Heart right ventricle (tissue), 16 donors: ENCODE measurements at regions not wholly inside any gene's neighbourhood (a gene's known extent, or its start where the extent isn't known, plus 50 kb on each side); places are given as distances from the start of the nearest gene placed in this dataset.

ENCODE experiments used
- ATAC-seq, 8 donors: fragments of 200-7000 bp; cut with Tn5 transposase; one replicate each; pipeline ENCODE4 v1.9.1; 2020; ENCODE audit warnings: mild to moderate bottlenecking in 8 of 8, moderate library complexity in 8 of 8, moderate number of reproducible peaks in 1 of 8
- DNase-seq, 2 donors: peaks; one replicate each; pipeline ENCODE4 v3.0.0-alpha.2; 2020
- H3K27ac ChIP-seq, 10 donors: fragments of 200-600 bp; sonication (generic) in 2 of 10; one replicate each; pipeline versions ENCODE4 v1.5.0 to v1.8.0; 2020 to 2022; ENCODE audit warnings: mild to moderate bottlenecking in 3 of 10
- H3K27me3 ChIP-seq, 7 donors: fragments of 200-600 bp; one replicate each; pipeline ENCODE4 v1.8.0; 2021 to 2022; ENCODE audit warnings: mild to moderate bottlenecking in 2 of 7
- H3K36me3 ChIP-seq, 9 donors: fragments of 200-600 bp; sonication (generic) in 1 of 9; one replicate each; pipeline versions ENCODE4 v1.5.0 to v1.8.0; 2020 to 2022; ENCODE audit warnings: mild to moderate bottlenecking in 2 of 9
- H3K4me1 ChIP-seq, 9 donors: fragments of 200-600 bp; sonication (generic) in 1 of 9; one replicate each; pipeline versions ENCODE4 v1.5.0 to v1.8.0; 2020 to 2022; ENCODE audit warnings: mild to moderate bottlenecking in 4 of 9
- H3K4me3 ChIP-seq, 10 donors: fragments of 200-600 bp; sonication (generic) in 2 of 10; one replicate each; pipeline versions ENCODE4 v1.5.0 to v1.8.0; 2020 to 2022; ENCODE audit warnings: mild to moderate bottlenecking in 7 of 10, moderate library complexity in 2 of 10
- H3K9me3 ChIP-seq, 11 donors: fragments of 200-600 bp in 10 of 11; sonication (generic) in 2 of 11; one replicate each; pipeline versions ENCODE4 v1.5.0 to v1.8.0; 2013 to 2022; ENCODE audit warnings: mild to moderate bottlenecking in 2 of 11, control low read depth in 1 of 11, moderate library complexity in 1 of 11
- CTCF ChIP-seq, 9 donors: fragments of 200-600 bp; sonication (generic) in 2 of 9; IDR thresholded peaks; one replicate each; pipeline versions ENCODE4 v1.5.0 to v1.8.0; 2021 to 2022; ENCODE audit warnings: antibody characterized with exemption in 9 of 9, mild to moderate bottlenecking in 5 of 9, moderate library complexity in 1 of 9
- WGBS, 2 donors: extraction: QIAGEN DNeasy Blood & Tissue Kit; methylation state at CpG; one replicate each; pipeline ENCODE4 v1.1.7; 2013; ENCODE audit warnings: inconsistent platforms in 1 of 2; 5-methylcytosine and 5-hydroxymethylcytosine counted together
- intact Hi-C, 10 donors: fragments of 100-400 bp; cut with DNase I; formaldehyde crosslinking; loops; one replicate each; pipeline versions ENCODE4 v1.11.1 to v1.14.2; 2022
- donor health status: Arrhythmogenic right ventricular cardiomyopathy.
- donor health status: ischemic (EF 13 %, LVEDD 7.1; RV severe dilation, severe dysfunction).
- donor health status: healthy with polysubstance abuse.
- donor health status: DM: no; HTN: yes; CAD: no.
- donor health status: DM: no; HTN: no; CAD: no.
- donor health status: ischemic (EF 25% LVEDD 6.9; RV normal size, moderate dysfunction).
- donor health status: ischemic (EF 25% LVEDD 5.7; RV mildly dilated, moderate dysfunction).
- donor health status: healthy.
- donor health status: DM: yes; HTN: yes; CAD: no.
- donor health status: Ischemic cardiomyopathy.
- donor health status: ischemic (EF 35%, LVEDD 5.7; RV mildly dilated, moderate dysfunction).
- donor health status: nonischemic (EF 11% LVEDD 7.7; RV severe dilation, severe dysfunction).
- donor health status: DM: yes; HTN: yes; CAD: no.
- donor health status: PGD.
- donor health status: ischemic (EF 29% LVEDD 5.4; RV normal size, mild dysfunction).
- donor health status: nonischemic (EF 23%, LVEDD 6.1; RV moderate dilation, normal function).

- Histone ChIP-seq H3K27ac (no peak overlapping the region), H3K4me1 (no peaks in the 10 kb centered on the region), H3K9me3 (no peaks in the 10 kb centered on the region), H3K27me3 (peaks cover 0 to 47% (median 27%) of the 10 kb centered on the region in 7 donors), H3K36me3 (no peaks in the 10 kb centered on the region), H3K4me3 (no peak overlapping the region)
- DNase-seq, result no peak
- intact Hi-C loops, result no loop called here
- ATAC-seq, result no peak
- TF ChIP-seq CTCF (IDR thresholded peaks at IDR 0.05), result no peak
- WGBS, 2 donors, result 61 to 66% methylated on average over 3 of the region's 3 CpGs
Measured at GRCh38 chr12:125685915-125686314, 620.7 kb downstream of the AACS start.

- DNase-seq (no peak), ATAC-seq (no peak)
- Histone ChIP-seq H3K27ac (no peak overlapping the region), H3K36me3 (no peaks in the 10 kb centered on the region), H3K4me1 (no peaks in the 10 kb centered on the region), H3K9me3 (no peaks in the 10 kb centered on the region), H3K4me3 (no peak overlapping the region), H3K27me3 (peaks cover 0 to 42% (median 27%) of the 10 kb centered on the region in 7 donors)
- WGBS, 2 donors, result 65 to 72% methylated on average over 3 of the region's 3 CpGs
- intact Hi-C loops, result no loop called here
- no peak for TF ChIP-seq CTCF (IDR thresholded peaks at IDR 0.05)
Measured at GRCh38 chr12:125687403-125687802, 622.2 kb downstream of the AACS start.

GRCh38 chr12:125687820-125688219, 622.6 kb downstream of the AACS start:
- ATAC-seq (no peak), DNase-seq (no peak)
- Histone ChIP-seq H3K27ac (no peak overlapping the region), H3K9me3 (no peaks in the 10 kb centered on the region), H3K36me3 (no peaks in the 10 kb centered on the region), H3K4me3 (no peak overlapping the region), H3K27me3 (peaks cover 0 to 42% (median 27%) of the 10 kb centered on the region in 7 donors), H3K4me1 (no peaks in the 10 kb centered on the region)
- intact Hi-C loops, result no loop called here
- WGBS, 2 donors, result 76 to 80% methylated on average over 7 of the region's 7 CpGs
- TF ChIP-seq CTCF (IDR thresholded peaks at IDR 0.05), result no peak

GRCh38 chr12:125688223-125688622, 623.0 kb downstream of the AACS start:
- TF ChIP-seq CTCF (IDR thresholded peaks at IDR 0.05), result no peak
- H3K4me1 ChIP-seq, result no peaks in the 10 kb centered on the region
- no peak overlapping the region for H3K4me3 ChIP-seq
- DNase-seq (no peak), ATAC-seq (no peak)
- no peaks in the 10 kb centered on the region for H3K9me3 ChIP-seq
- no peak overlapping the region for H3K27ac ChIP-seq
- no peaks in the 10 kb centered on the region for H3K36me3 ChIP-seq
- intact Hi-C loops, result no loop called here
- WGBS, 2 donors, result 78 to 79% methylated on average over 7 of the region's 7 CpGs
- H3K27me3 ChIP-seq, result peaks cover 0 to 40% (median 25%) of the 10 kb centered on the region in 7 donors
